Omental fat pad (tissue), 3 donors: ENCODE measurements at regions not wholly inside any gene's neighbourhood (a gene's known extent, or its start where the extent isn't known, plus 50 kb on each side); places are given as distances from the start of the nearest gene placed in this dataset.
"Not testable (repeated sequence)": the region's sequence is repeated elsewhere in the genome, so short reads cannot be mapped to it uniquely, and the experiment has no call there.

ENCODE experiments used
- ATAC-seq: fragments of 150-250 bp; one replicate; pipeline ENCODE4 v1.9.1; 2016; ENCODE audit warnings: mild to moderate bottlenecking, moderate library complexity; ENCODE audit not compliant: low FRiP score
- DNase-seq: peaks from one replicate; pipeline ENCODE4 v3.0.0-alpha.2; 2019; ENCODE audit warnings: low spot score
- TF ChIP-seq, protein P1 (sequence below), 3 donors: fragments of 450-650 bp; IDR thresholded peaks; one replicate each; pipeline ENCODE4 v1.5.1; 2016 to 2017; ENCODE audit warnings: antibody characterized with exemption in 3 of 3, mild to moderate bottlenecking in 3 of 3, moderate library complexity in 2 of 3

GRCh38 chr14:103243764-103244737, 90.0 kb upstream of the EIF5 start:
- DNase-seq (no peak), ATAC-seq (no peak)
- TF ChIP-seq, protein P1, sequence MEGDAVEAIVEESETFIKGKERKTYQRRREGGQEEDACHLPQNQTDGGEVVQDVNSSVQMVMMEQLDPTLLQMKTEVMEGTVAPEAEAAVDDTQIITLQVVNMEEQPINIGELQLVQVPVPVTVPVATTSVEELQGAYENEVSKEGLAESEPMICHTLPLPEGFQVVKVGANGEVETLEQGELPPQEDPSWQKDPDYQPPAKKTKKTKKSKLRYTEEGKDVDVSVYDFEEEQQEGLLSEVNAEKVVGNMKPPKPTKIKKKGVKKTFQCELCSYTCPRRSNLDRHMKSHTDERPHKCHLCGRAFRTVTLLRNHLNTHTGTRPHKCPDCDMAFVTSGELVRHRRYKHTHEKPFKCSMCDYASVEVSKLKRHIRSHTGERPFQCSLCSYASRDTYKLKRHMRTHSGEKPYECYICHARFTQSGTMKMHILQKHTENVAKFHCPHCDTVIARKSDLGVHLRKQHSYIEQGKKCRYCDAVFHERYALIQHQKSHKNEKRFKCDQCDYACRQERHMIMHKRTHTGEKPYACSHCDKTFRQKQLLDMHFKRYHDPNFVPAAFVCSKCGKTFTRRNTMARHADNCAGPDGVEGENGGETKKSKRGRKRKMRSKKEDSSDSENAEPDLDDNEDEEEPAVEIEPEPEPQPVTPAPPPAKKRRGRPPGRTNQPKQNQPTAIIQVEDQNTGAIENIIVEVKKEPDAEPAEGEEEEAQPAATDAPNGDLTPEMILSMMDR (IDR thresholded peaks at IDR 0.05) = no peak

- not testable (repeated sequence) for ATAC-seq
Observed at GRCh38 chr14:103245624-103246031, 88.4 kb upstream of the EIF5 start.

DNA sequence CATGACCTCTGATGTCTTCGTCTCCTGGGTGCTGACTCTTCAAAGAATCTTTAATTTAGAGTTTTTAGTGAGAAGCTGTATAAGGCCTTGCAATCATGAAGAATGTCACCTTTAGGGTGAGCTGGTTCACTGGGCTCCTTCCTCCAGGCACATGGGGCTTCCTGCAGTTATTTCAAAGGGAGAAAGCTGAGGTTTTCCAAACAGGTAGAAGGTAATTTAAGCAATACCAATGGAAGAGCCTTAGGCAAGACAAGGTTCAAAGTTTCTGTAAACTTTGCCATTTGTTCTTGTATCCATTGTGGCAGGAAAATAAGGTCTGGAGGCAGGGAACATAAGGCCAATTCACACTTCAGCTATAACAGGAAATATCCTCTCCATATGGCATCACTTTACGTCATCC, 88.0 kb upstream of the EIF5 start:
- ATAC-seq (no peak), DNase-seq (no peak)
- TF ChIP-seq, protein P1 (IDR thresholded peaks at IDR 0.05) = no peak

More at GRCh38 chr14:103245624-103246031, 88.4 kb upstream of the EIF5 start:
- not testable (repeated sequence) for DNase-seq

GRCh38 chr14:103247169-103247606, 86.8 kb upstream of the EIF5 start:
- TF ChIP-seq, protein P1 (IDR thresholded peaks at IDR 0.05) = no peak
- DNase-seq = no peak
- ATAC-seq = no peak

- DNase-seq (no peak), ATAC-seq (no peak)
- TF ChIP-seq, protein P1 (IDR thresholded peaks at IDR 0.05) = no peak
Observed at GRCh38 chr14:103250181-103250580, 83.9 kb upstream of the EIF5 start.

DNA sequence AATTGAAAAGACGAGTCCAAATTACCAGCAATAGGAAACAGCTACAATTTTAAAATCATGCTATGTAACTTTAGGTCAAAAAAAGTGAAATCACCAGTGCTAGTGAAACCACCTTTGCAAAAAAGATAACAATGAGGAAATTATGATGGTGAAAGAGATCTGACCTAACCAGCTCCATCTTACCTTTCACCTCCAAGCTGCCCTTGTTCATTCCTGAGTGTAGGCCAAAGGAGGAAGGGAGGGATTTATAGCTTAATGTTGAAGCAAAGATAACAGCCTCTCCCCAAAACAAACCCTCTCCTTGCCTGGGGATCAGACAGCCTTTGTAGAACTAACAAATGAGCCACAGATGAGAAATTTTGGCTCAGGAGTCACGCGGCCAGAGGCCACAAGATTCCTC, 83.2 kb upstream of the EIF5 start:
- no peak for ATAC-seq
- TF ChIP-seq, protein P1 (IDR thresholded peaks at IDR 0.05) = no peak

DNA sequence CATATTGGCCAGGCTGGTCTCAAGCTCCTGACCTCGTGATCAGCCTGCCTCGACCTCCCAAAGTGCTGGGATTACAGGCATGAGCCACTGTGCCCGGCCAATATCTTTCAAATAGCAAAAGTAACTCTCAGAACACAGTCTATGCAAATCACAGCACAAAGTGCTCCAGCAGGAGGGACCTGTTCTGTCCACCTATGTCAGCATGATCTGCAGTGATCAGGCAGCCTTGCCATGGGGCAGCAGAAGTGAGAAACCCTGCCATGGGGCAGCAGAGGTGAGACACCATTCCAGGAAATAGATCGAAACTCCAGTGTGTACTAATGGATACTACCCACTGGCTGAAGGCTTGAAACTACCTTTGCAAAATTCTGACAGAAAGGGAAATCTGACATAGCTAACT, 78.5 kb upstream of the EIF5 start:
- no peak for ATAC-seq
- DNase-seq = no peak
- TF ChIP-seq, protein P1 (IDR thresholded peaks at IDR 0.05) = no peak

More for the DNA sequence above, 83.2 kb upstream of the EIF5 start:
- no peak for DNase-seq
